HepG2 (cell line): ENCODE measurements at regions not wholly inside any gene's neighbourhood (a gene's known extent, or its start where the extent isn't known, plus 50 kb on each side); places are given as distances from the start of the nearest gene placed in this dataset.

Source experiments
- ATAC-seq: fragments of 200-7000 bp; cut with Tn5 transposase; 3 replicates; pipeline ENCODE4 v1.9.1; 2020; ENCODE audit warnings: mild to moderate bottlenecking, moderate library complexity
- BruUV-seq: library from RNA; stranded (reverse); fragments of 400-500 nt; replicated peaks from 2 replicates; lab custom pipeline; 2021; lab: Mats Ljungman, UMichigan
- CTCF ChIA-PET: fragments of 300-600 bp; formaldehyde crosslinking; extraction: SDS; loops from one replicate; lab custom pipeline; 2021; ENCODE audit warnings: low total read pairs, inconsistent platforms, low intra/inter-chr PET ratio; lab: Yijun Ruan, JAX
- POLR2A ChIA-PET: fragments of 350-600 bp; sonication (Branson Sonifier 250); formaldehyde crosslinking; loops from one replicate; lab custom pipeline; 2020; ENCODE audit warnings: antibody characterized with exemption, inconsistent platforms; lab: Yijun Ruan, JAX
- DNase-seq: peaks from one replicate; pipeline ENCODE4 v3.0.0-alpha.2; 2015; ENCODE audit warnings: low spot score
- FAIRE-seq: peaks from 3 replicates; lab custom pipeline; 2011; peaks lifted over from hg19 to GRCh38; lab: Jason Lieb, UNC
- H2AFZ ChIP-seq: one replicate; pipeline ENCODE4 v1.6.1; 2011; ENCODE audit warnings: low read length, inconsistent platforms
- H3K27ac ChIP-seq: fragments of 300-600 bp; 3 replicates; pipeline ENCODE4 v1.8.0; 2011; ENCODE audit warnings: mixed run types, mild to moderate bottlenecking, mixed read lengths, low read length, inconsistent platforms; ENCODE audit not compliant: insufficient read depth; ENCODE audit errors: extremely low read length
- H3K27me3 ChIP-seq, 2 experiments: fragments of 200-600 bp in 1 of 2; 2 replicates in 1 of 2; 3 replicates in 1 of 2; pipeline versions ENCODE4 v1.6.0 to v1.8.0; 2011; ENCODE audit warnings: low read length in 2 of 2, mild to moderate bottlenecking in 2 of 2, moderate library complexity in 2 of 2, inconsistent platforms in 1 of 2; ENCODE audit not compliant: insufficient read depth in 2 of 2, control insufficient read depth in 1 of 2
- H3K36me3 ChIP-seq, 2 experiments: fragments of 200-600 bp in 1 of 2; replicated peaks in 1 of 2; 2 replicates in 1 of 2; 3 replicates in 1 of 2; pipeline versions ENCODE4 v1.5.1 to v1.8.0; 2011; ENCODE audit warnings: low read length in 2 of 2, inconsistent platforms in 1 of 2; ENCODE audit not compliant: insufficient read depth in 2 of 2, control insufficient read depth in 1 of 2
- H3K4me1 ChIP-seq: 2 replicates; pipeline ENCODE4 v1.5.1; 2012; ENCODE audit warnings: low read length, inconsistent platforms; ENCODE audit not compliant: insufficient read depth
- H3K4me2 ChIP-seq: 2 replicates; pipeline ENCODE4 v1.6.0; 2011; ENCODE audit warnings: low read depth, low read length, inconsistent platforms
- H3K4me3 ChIP-seq, 3 experiments: fragments of 200-600 bp in 1 of 3; sonication (generic), shearing (Covaris generic) in 1 of 3; replicated peaks in 1 of 3; 2 replicates each; pipeline ENCODE4 v1.5.1; 2011 to 2016; ENCODE audit warnings: low read length in 3 of 3, inconsistent platforms in 2 of 3, low read depth in 2 of 3, mild to moderate bottlenecking in 2 of 3, control low read depth in 1 of 3, mixed read lengths in 1 of 3; ENCODE audit not compliant: insufficient read depth in 1 of 3
- H3K79me2 ChIP-seq: one replicate; pipeline ENCODE4 v1.6.1; 2011; ENCODE audit warnings: low read length, inconsistent platforms; ENCODE audit not compliant: insufficient read depth
- H3K9ac ChIP-seq: 2 replicates; pipeline ENCODE4 v1.6.0; 2011; ENCODE audit warnings: mild to moderate bottlenecking, low read depth, low read length, inconsistent platforms; ENCODE audit not compliant: insufficient read depth
- H3K9me3 ChIP-seq: 2 replicates; pipeline ENCODE4 v1.5.1; 2012; ENCODE audit warnings: mild to moderate bottlenecking, low read length
- H4K20me1 ChIP-seq: 2 replicates; pipeline ENCODE4 v1.6.0; 2011; ENCODE audit warnings: inconsistent platforms, mild to moderate bottlenecking, low read length, moderate library complexity; ENCODE audit not compliant: insufficient read depth
- HOXA9 ChIP-seq: sonication (generic); formaldehyde crosslinking; IDR thresholded peaks from 2 replicates; pipeline ENCODE4 v1.8.1; 2022; ENCODE audit warnings: missing genetic modification reagents, mild to moderate bottlenecking, moderate library complexity, borderline replicate concordance
- MIER3 ChIP-seq: IDR thresholded peaks from 2 replicates; pipeline ENCODE4 v1.6.1; 2016; ENCODE audit warnings: missing compliant biosample characterization, borderline replicate concordance
- MXD1 ChIP-seq: sonication (generic); formaldehyde crosslinking; IDR thresholded peaks from 2 replicates; pipeline ENCODE4 v1.4.0; 2020; ENCODE audit warnings: mild to moderate bottlenecking, missing genetic modification reagents
- NAIF1 ChIP-seq: sonication (generic); formaldehyde crosslinking; IDR thresholded peaks from 2 replicates; pipeline ENCODE4 v1.5.0; 2020; ENCODE audit warnings: mild to moderate bottlenecking, missing genetic modification reagents, borderline replicate concordance
- NFATC3 ChIP-seq: sonication (generic); formaldehyde crosslinking; IDR thresholded peaks from 2 replicates; pipeline ENCODE4 v1.5.1; 2020; ENCODE audit warnings: mild to moderate bottlenecking, missing genetic modification reagents
- SOX13 ChIP-seq, 3 experiments: fragments of 450-650 bp in 1 of 3; sonication (generic) in 1 of 3; formaldehyde crosslinking in 1 of 3; IDR thresholded peaks in 2 of 3; conservative IDR thresholded peaks in 1 of 3; 2 replicates each; pipeline versions ENCODE4 v1.5.0 to v1.6.1; 2016 to 2020; ENCODE audit warnings: antibody characterized with exemption in 1 of 3, mild to moderate bottlenecking in 1 of 3, missing compliant biosample characterization in 1 of 3, missing genetic modification reagents in 1 of 3, moderate library complexity in 1 of 3
- TCF7 ChIP-seq: sonication (generic); IDR thresholded peaks from 2 replicates; pipeline ENCODE4 v1.6.1; 2016; ENCODE audit warnings: antibody characterized with exemption, low read depth
- ZHX1 ChIP-seq: sonication (generic); formaldehyde crosslinking; IDR thresholded peaks from 2 replicates; pipeline ENCODE4 v1.8.1; 2022; ENCODE audit warnings: low read depth, mild to moderate bottlenecking, missing genetic modification reagents
- ZNF441 ChIP-seq: sonication (generic); formaldehyde crosslinking; IDR thresholded peaks from 2 replicates; pipeline ENCODE4 v1.7.0; 2021; ENCODE audit warnings: missing genetic modification reagents, borderline replicate concordance
- ZNF790 ChIP-seq: sonication (generic); formaldehyde crosslinking; IDR thresholded peaks from 2 replicates; pipeline ENCODE4 v1.8.0; 2022; ENCODE audit warnings: missing genetic modification reagents, mild to moderate bottlenecking, borderline replicate concordance
- ZSCAN30 ChIP-seq: sonication (generic); formaldehyde crosslinking; IDR thresholded peaks from 2 replicates; pipeline ENCODE4 v1.5.0; 2020; ENCODE audit warnings: mild to moderate bottlenecking, missing genetic modification reagents
- WGBS: methylation state at CpG from one replicate; pipeline ENCODE4 v1.1.6; 2017; ENCODE audit warnings: low lambda C conversion rate; 5-methylcytosine and 5-hydroxymethylcytosine counted together
- in situ Hi-C: cut with HindIII; loops from 2 replicates; pipeline ENCODE4 v1.10.0; 2017; ENCODE audit warnings: low pct_unique_long_range_greater_than_20kb; ENCODE audit not compliant: extremely low pct_ligation_motif_present
- intact Hi-C: fragments of 100-400 bp; cut with micrococcal nuclease; formaldehyde crosslinking; loops from one replicate; pipeline ENCODE4 v1.10.0; 2022; ENCODE audit not compliant: unreplicated experiment

- TF ChIP-seq ZNF790 (CRISPR knock-in tag) (no peak), ZHX1 (CRISPR knock-in tag) (no peak), HOXA9 (CRISPR knock-in tag) (no peak), NFATC3 (CRISPR knock-in tag) (no peak), ZSCAN30 (CRISPR knock-in tag) (no peak), MIER3 (CRISPR knock-in tag) (no peak), NAIF1 (CRISPR knock-in tag) (no peak)
Observed at GRCh38 chr11:131099013-131099412, 182.7 kb upstream of the SNX19 start (continued).

GRCh38 chr11:131099746-131100145, 183.5 kb upstream of the SNX19 start:
- TF ChIP-seq MXD1 (CRISPR knock-in tag): no peak
- TF ChIP-seq SOX13 (IDR thresholded peaks at IDR 0.05): no peak
- TF ChIP-seq SOX13 (CRISPR knock-in tag; conservative IDR thresholded peaks at IDR 0.05 in 1 of 2, IDR thresholded peaks at IDR 0.05 in 1 of 2): peak in 1 of 2 experiments; percentile 21; a peak in 1 of 4 replicates
- TF ChIP-seq ZNF441 (CRISPR knock-in tag): no peak
- TF ChIP-seq TCF7: no peak
- H3K4me1 ChIP-seq: peaks cover 21% of the 10 kb centered on the region
- CTCF ChIA-PET: no interaction called here

More at GRCh38 chr11:131099746-131100145, 183.5 kb upstream of the SNX19 start:
- H3K27me3 ChIP-seq: peaks cover 0 to 5% of the 10 kb centered on the region in 2 experiments; a peak in 1 of 5 replicates
- no peak overlapping the region for H3K9ac ChIP-seq
- FAIRE-seq: no peak
- BruUV-seq: no TSS peak
- no peak overlapping the region for H3K4me3 ChIP-seq
- H3K36me3 ChIP-seq: no peaks in the 10 kb centered on the region
- 0% methylated on average over 1 of the region's 1 CpG for WGBS
- H2AFZ ChIP-seq: no peak overlapping the region
- H3K4me2 ChIP-seq: 0 out of 2 replicates have a peak overlapping the region, but pooled peaks have one; percentile 12
- H3K9me3 ChIP-seq: no peaks in the 10 kb centered on the region
- DNase-seq: peak; percentile 4
- no peak for ATAC-seq
- in situ Hi-C loops (no loop called here), intact Hi-C loops (no loop called here)
- H4K20me1 ChIP-seq: no peaks in the 10 kb centered on the region
- peak overlapping the region; percentile 18 for H3K27ac ChIP-seq
- POLR2A ChIA-PET: no interaction called here
- no peaks in the 10 kb centered on the region for H3K79me2 ChIP-seq
